Ascending aorta (tissue), 2 donors: ENCODE measurements at regions not wholly inside any gene's neighbourhood (a gene's known extent, or its start where the extent isn't known, plus 50 kb on each side); places are given as distances from the start of the nearest gene placed in this dataset.
"Not testable (repeated sequence)": the region's sequence is repeated elsewhere in the genome, so short reads cannot be mapped to it uniquely, and the experiment has no call there.

ENCODE experiments used
- DNase-seq, 2 donors: peaks; one replicate each; pipeline ENCODE4 v3.0.0-alpha.2; 2019; ENCODE audit warnings: low spot score in 2 of 2
- H3K27ac ChIP-seq, 2 donors: fragments of 200-600 bp; sonication (generic); one replicate each; pipeline ENCODE4 v1.5.1; 2016 to 2017; ENCODE audit warnings: mild to moderate bottlenecking in 1 of 2
- H3K27me3 ChIP-seq: fragments of 200-600 bp; sonication (generic); one replicate; pipeline ENCODE4 v1.5.1; 2017
- H3K36me3 ChIP-seq, 2 donors: fragments of 200-600 bp; sonication (generic); one replicate each; pipeline ENCODE4 v1.5.1; 2016
- H3K4me1 ChIP-seq, 2 donors: fragments of 200-600 bp; sonication (generic); one replicate each; pipeline ENCODE4 v1.5.1; 2016 to 2017; ENCODE audit warnings: mild to moderate bottlenecking in 1 of 2
- H3K4me3 ChIP-seq, 2 donors: fragments of 200-600 bp; sonication (generic); one replicate each; pipeline ENCODE4 v1.5.1; 2016 to 2017; ENCODE audit warnings: mild to moderate bottlenecking in 1 of 2
- H3K9me3 ChIP-seq, 2 donors: fragments of 200-600 bp; sonication (generic); one replicate each; pipeline ENCODE4 v1.5.1; 2016
- intact Hi-C: fragments of 100-400 bp; cut with DNase I; formaldehyde crosslinking; loops from one replicate; pipeline ENCODE4 v1.15.1; 2023
- TF ChIP-seq, protein P1 (sequence below), 3 experiments: fragments of 200-600 bp in 2 of 3; fragments of 450-650 bp in 1 of 3; sonication (generic) in 2 of 3; IDR thresholded peaks; one replicate each; pipeline ENCODE4 v1.5.1; 2016 to 2019; ENCODE audit warnings: antibody characterized with exemption in 3 of 3, mild to moderate bottlenecking in 1 of 3, moderate library complexity in 1 of 3

DNA sequence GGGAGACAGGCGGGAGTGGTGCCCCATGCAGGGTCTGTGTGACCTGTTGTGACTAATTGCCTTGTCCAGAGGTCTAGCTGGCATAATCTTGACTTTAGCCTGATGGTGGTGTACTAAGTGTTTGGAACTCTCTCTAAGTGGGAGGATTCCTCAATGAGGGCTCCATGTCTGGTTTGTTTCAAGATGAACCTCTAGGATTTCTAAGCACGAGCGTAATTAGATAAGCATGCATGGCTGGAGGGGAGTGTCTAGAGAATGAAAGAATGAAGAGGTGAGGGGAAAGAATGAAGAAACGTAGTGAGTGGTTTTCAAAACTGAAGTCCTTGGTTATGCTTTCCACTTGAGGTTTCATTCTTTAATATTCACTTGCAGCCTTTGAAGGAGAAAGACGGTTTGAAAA lies 833.2 kb upstream of the GYPC start:
- H3K4me3 ChIP-seq = no peak overlapping the region

DNA sequence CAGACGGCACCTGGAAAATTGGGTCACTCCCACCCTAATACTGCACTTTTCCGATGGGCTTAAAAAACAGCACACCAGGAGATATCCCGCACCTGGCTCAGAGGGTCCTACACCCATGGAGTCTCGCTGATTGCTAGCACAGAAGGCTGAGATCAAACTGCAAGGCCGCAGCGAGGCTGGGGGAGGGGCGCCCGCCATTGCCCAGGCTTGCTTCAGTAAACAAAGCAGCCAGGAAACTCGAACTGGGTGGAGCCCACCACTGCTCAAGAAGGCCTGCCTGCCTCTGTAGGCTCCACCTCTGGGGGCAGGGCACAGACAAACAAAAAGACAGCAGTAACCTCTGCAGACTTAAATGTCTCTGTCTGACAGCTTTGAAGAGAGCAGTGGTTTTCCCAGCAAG lies 830.2 kb upstream of the GYPC start:
- H3K36me3 ChIP-seq, H3K9me3 ChIP-seq, intact Hi-C loops, H3K27me3 ChIP-seq, H3K4me3 ChIP-seq, H3K4me1 ChIP-seq, H3K27ac ChIP-seq, DNase-seq: not testable (repeated sequence)

More for the DNA sequence above, 833.2 kb upstream of the GYPC start:
- Histone ChIP-seq H3K27ac (no peak overlapping the region), H3K4me1 (no peaks in the 10 kb centered on the region), H3K9me3 (no peaks in the 10 kb centered on the region), H3K36me3 (no peaks in the 10 kb centered on the region), H3K27me3 (no peaks in the 10 kb centered on the region)
- no peak for DNase-seq
- TF ChIP-seq, protein P1, sequence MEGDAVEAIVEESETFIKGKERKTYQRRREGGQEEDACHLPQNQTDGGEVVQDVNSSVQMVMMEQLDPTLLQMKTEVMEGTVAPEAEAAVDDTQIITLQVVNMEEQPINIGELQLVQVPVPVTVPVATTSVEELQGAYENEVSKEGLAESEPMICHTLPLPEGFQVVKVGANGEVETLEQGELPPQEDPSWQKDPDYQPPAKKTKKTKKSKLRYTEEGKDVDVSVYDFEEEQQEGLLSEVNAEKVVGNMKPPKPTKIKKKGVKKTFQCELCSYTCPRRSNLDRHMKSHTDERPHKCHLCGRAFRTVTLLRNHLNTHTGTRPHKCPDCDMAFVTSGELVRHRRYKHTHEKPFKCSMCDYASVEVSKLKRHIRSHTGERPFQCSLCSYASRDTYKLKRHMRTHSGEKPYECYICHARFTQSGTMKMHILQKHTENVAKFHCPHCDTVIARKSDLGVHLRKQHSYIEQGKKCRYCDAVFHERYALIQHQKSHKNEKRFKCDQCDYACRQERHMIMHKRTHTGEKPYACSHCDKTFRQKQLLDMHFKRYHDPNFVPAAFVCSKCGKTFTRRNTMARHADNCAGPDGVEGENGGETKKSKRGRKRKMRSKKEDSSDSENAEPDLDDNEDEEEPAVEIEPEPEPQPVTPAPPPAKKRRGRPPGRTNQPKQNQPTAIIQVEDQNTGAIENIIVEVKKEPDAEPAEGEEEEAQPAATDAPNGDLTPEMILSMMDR (IDR thresholded peaks at IDR 0.05) = no peak
- intact Hi-C loops = no loop called here

DNA sequence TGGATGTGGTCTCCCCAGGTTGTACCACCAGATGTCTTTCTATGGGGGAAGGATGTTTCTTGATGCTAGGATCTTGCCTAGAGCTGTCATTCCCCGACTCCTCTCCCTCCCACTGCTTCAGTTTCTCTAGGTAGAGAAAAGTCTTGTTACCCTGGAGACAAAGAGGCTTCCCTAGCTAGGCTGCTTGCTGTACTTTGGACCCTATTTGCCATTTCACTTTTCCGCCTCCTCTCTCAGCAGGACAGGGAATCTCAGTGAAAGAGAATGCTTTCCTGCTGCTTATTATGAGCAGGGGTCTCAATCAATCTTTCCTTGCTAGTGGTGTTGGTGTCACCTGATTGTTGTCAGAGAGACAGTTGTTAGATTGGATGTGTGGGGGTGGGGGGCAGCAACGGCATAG lies 818.8 kb upstream of the GYPC start:
- no peak for DNase-seq
- Histone ChIP-seq H3K36me3 (no peaks in the 10 kb centered on the region), H3K27me3 (no peaks in the 10 kb centered on the region), H3K4me3 (no peak overlapping the region), H3K9me3 (no peaks in the 10 kb centered on the region), H3K27ac (no peak overlapping the region), H3K4me1 (no peaks in the 10 kb centered on the region)
- intact Hi-C loops = no loop called here
- TF ChIP-seq, protein P1 (IDR thresholded peaks at IDR 0.05) = no peak

DNA sequence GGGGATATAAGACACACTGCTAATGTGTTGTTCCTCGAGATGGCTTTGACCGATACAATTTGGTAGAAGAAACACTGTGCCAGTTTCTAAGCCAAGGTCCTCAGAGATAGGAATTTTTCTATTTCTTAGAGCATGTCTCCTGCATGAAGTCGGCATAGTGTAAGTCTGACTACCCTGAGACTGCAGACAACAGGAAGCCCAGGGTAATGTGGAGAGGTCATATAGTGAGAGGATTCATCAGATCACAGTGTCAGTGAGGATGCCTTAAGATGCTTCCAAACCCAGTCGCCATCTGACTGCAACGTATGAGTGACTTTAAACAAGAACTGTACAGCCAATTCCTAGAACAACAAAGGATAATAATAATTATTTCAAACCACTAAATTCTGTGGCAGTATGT lies 818.3 kb upstream of the GYPC start:
- TF ChIP-seq, protein P1 (IDR thresholded peaks at IDR 0.05) = no peak
- H3K36me3 ChIP-seq = no peaks in the 10 kb centered on the region
- H3K4me3 ChIP-seq = no peak overlapping the region
- DNase-seq = no peak
- no peaks in the 10 kb centered on the region for H3K9me3 ChIP-seq
- no peak overlapping the region for H3K27ac ChIP-seq
- intact Hi-C loops = no loop called here
- H3K27me3 ChIP-seq = no peaks in the 10 kb centered on the region
- no peaks in the 10 kb centered on the region for H3K4me1 ChIP-seq

DNA sequence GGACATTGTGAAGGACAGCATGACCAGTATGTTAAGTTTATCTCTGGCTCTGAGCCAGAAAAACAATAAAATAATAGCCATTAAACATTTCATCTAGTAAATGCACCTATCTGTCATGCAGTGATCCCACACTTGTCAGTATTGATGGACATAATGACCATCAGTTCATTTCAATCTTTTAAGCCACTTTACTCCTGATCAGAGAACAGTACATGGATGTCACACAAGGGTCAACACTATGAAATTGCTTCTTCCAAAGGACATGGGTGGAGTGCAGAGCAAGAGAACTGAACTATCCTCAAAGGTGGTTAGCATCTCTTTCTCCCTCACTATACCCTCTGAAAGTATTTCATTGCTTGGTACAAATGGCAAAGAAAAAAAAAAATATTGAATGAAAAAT lies 816.0 kb upstream of the GYPC start:
- Histone ChIP-seq H3K9me3 (no peaks in the 10 kb centered on the region), H3K36me3 (no peaks in the 10 kb centered on the region), H3K4me1 (no peaks in the 10 kb centered on the region), H3K27me3 (no peaks in the 10 kb centered on the region), H3K4me3 (no peak overlapping the region), H3K27ac (no peak overlapping the region)
- TF ChIP-seq, protein P1 (IDR thresholded peaks at IDR 0.05) = no peak
- intact Hi-C loops = no loop called here
- DNase-seq = no peak

DNA sequence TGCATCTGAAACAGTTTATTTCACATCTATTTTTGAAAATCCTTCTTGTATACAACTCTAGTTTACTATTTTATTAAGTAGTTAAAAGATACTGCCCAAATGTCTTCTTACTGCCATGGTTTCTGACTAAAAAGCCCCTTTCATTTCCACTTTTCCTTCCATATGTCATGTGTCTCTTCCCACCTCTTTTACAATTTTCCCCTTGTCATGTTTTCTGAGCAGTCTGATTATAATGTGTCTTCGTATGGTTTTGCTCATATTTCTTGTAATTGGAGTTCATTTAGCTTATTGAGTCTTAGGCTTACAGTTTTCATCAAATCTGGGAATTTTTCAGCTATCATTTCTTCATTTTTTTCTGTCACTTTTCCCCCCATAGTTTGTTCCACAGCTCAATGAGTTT lies 813.9 kb upstream of the GYPC start:
- Histone ChIP-seq H3K9me3 (no peaks in the 10 kb centered on the region), H3K4me3 (no peak overlapping the region), H3K36me3 (no peaks in the 10 kb centered on the region), H3K4me1 (no peaks in the 10 kb centered on the region), H3K27ac (no peak overlapping the region), H3K27me3 (no peaks in the 10 kb centered on the region)
- TF ChIP-seq, protein P1 (IDR thresholded peaks at IDR 0.05) = no peak
- intact Hi-C loops = no loop called here
- no peak for DNase-seq
